ENCODE measurements at regions not wholly inside any gene's neighbourhood (a gene's known extent, or its start where the extent isn't known, plus 50 kb on each side); places are given as distances from the start of the nearest gene placed in this dataset.

GRCh38 chr9:88645879-88646199, 110.9 kb downstream of the NXNL2 start:
- H3K4me3 ChIP-seq (ENCODE audit: control insufficient read depth, low read depth, low read length) = no peak overlapping the region
- DNase-seq (ENCODE audit: low read depth) = no peak
- no peak for TF ChIP-seq CTCF (IDR thresholded peaks at IDR 0.05; ENCODE audit: control insufficient read depth, insufficient read depth, low read depth, low read length, missing control alignments)

DNA sequence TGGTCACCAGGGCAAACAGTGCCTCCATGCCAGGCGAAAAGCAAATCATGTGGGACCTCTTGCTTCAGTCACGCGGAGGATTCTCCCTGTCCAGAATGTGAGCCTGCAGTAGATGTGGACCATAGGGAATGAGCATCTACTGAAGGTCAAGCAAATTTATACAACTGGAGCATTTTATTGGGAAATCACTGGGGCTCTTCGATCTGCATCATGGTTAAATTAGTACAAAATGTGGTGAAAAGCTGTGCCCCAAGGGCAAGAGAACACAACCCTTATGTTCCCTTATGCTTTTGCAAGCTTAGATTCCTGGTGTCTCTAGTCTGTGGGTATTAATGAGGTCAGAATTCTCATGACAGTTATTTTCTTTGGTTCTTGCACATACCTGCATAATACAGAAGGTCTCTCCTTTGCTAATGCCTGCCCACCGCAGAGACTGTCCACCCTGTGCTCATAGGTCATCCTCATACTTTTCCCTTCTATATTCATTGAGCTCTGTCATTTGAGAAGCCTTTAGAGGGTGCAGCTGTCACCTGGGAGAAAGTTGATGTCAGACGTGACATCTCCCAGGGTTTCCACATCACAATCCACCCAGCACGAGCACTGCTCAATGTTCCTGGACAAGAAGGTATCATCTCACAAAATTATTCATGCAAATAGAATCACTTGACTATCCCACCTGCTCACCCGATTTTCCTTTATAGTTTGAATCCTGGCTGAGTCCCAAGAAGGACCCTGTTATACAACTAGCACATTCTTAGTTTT, 111.7 kb downstream of the NXNL2 start:
- no peak for TF ChIP-seq CTCF (IDR thresholded peaks at IDR 0.05; ENCODE audit: control insufficient read depth, insufficient read depth, low read depth, low read length, missing control alignments)
- no peak overlapping the region for H3K4me3 ChIP-seq (ENCODE audit: control insufficient read depth, low read depth, low read length)
- DNase-seq (ENCODE audit: low read depth) = no peak

- TF ChIP-seq CTCF (IDR thresholded peaks at IDR 0.05; ENCODE audit: control insufficient read depth, insufficient read depth, low read depth, low read length, missing control alignments) = peak; percentile 49
- DNase-seq (ENCODE audit: low read depth) = peak; percentile 97
- H3K4me3 ChIP-seq (ENCODE audit: control insufficient read depth, low read depth, low read length) = peak overlapping the region; percentile 33
Observed at GRCh38 chr9:88651682-88652633, 117.0 kb downstream of the NXNL2 start.

GRCh38 chr9:88652876-88653275, 117.9 kb downstream of the NXNL2 start:
- H3K4me3 ChIP-seq (ENCODE audit: control insufficient read depth, low read depth, low read length) = peak overlapping the region; percentile 33
- DNase-seq (ENCODE audit: low read depth) = no peak
- no peak for TF ChIP-seq CTCF (IDR thresholded peaks at IDR 0.05; ENCODE audit: control insufficient read depth, insufficient read depth, low read depth, low read length, missing control alignments)

- no peak for DNase-seq (ENCODE audit: low read depth)
- no peak overlapping the region for H3K4me3 ChIP-seq (ENCODE audit: control insufficient read depth, low read depth, low read length)
- no peak for TF ChIP-seq CTCF (IDR thresholded peaks at IDR 0.05; ENCODE audit: control insufficient read depth, insufficient read depth, low read depth, low read length, missing control alignments)
Observed at GRCh38 chr9:88653406-88653805, 118.4 kb downstream of the NXNL2 start.

GRCh38 chr9:88653911-88654310, 118.9 kb downstream of the NXNL2 start:
- TF ChIP-seq CTCF (IDR thresholded peaks at IDR 0.05; ENCODE audit: control insufficient read depth, insufficient read depth, low read depth, low read length, missing control alignments) = no peak
- no peak overlapping the region for H3K4me3 ChIP-seq (ENCODE audit: control insufficient read depth, low read depth, low read length)
- no peak for DNase-seq (ENCODE audit: low read depth)

All from AG09309 (cell line).